C4-2B (cell line): ENCODE measurements at regions not wholly inside any gene's neighbourhood (a gene's known extent, or its start where the extent isn't known, plus 50 kb on each side); places are given as distances from the start of the nearest gene placed in this dataset.
A peak's percentile ranks its signal among the peaks of the same experiment; 100 is the strongest.

Source experiments
- H3K27ac ChIP-seq: fragments of 450-650 bp; 2 replicates; pipeline ENCODE4 v1.5.1; 2017
- ZFX ChIP-seq: fragments of 450-650 bp; IDR thresholded peaks from 2 replicates; pipeline ENCODE4 v1.6.1; 2017
- TF ChIP-seq, protein P1 (sequence below): fragments of 450-650 bp; conservative IDR thresholded peaks from 2 replicates; pipeline ENCODE4 v1.5.1; 2017; ENCODE audit warnings: mild to moderate bottlenecking

DNA sequence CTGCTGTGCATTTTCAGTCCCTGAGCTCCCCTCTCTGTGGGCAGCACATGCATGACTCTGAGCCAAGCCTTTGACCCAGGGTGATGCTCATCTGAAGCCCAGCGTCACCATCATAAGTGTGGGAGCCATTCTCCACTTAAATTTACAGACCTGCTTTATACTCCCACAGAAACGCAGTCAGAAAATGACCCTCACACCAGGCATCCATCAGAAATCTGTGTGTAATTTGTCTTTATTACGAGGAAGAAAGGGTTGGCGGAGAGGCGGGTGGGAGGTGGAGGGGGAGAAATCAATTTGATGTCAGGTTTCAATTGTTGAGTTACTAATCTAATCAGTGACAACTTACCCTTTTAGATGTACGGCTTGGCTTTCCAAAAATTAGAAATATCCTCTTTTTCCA lies 353.6 kb downstream of the MAFB start:
- no peak overlapping the region for H3K27ac ChIP-seq
- TF ChIP-seq ZFX, result no peak
- TF ChIP-seq, protein P1, sequence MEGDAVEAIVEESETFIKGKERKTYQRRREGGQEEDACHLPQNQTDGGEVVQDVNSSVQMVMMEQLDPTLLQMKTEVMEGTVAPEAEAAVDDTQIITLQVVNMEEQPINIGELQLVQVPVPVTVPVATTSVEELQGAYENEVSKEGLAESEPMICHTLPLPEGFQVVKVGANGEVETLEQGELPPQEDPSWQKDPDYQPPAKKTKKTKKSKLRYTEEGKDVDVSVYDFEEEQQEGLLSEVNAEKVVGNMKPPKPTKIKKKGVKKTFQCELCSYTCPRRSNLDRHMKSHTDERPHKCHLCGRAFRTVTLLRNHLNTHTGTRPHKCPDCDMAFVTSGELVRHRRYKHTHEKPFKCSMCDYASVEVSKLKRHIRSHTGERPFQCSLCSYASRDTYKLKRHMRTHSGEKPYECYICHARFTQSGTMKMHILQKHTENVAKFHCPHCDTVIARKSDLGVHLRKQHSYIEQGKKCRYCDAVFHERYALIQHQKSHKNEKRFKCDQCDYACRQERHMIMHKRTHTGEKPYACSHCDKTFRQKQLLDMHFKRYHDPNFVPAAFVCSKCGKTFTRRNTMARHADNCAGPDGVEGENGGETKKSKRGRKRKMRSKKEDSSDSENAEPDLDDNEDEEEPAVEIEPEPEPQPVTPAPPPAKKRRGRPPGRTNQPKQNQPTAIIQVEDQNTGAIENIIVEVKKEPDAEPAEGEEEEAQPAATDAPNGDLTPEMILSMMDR, result no peak

DNA sequence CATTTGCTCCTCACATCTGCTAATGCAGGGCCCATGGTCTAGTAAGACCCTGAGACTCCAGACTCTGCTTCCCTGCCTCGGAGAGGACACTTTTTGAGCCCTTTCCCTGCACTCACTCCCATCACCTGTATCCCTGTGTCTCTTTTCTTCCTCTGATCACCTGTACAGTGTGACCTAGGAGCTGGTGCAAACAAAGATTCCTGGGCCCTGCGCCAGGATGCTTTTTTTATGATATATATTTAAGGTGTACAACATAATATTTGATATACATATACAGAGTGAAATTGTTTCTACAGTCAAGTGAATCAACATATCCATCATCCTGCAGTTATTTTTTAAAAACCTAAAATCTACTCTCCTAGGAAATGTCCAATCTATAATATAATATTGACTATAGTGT lies 355.4 kb downstream of the MAFB start:
- H3K27ac ChIP-seq, result peak overlapping the region; percentile 16; the same call in 1 of the 2 replicates
- TF ChIP-seq, protein P1, result no peak
- no peak for TF ChIP-seq ZFX

DNA sequence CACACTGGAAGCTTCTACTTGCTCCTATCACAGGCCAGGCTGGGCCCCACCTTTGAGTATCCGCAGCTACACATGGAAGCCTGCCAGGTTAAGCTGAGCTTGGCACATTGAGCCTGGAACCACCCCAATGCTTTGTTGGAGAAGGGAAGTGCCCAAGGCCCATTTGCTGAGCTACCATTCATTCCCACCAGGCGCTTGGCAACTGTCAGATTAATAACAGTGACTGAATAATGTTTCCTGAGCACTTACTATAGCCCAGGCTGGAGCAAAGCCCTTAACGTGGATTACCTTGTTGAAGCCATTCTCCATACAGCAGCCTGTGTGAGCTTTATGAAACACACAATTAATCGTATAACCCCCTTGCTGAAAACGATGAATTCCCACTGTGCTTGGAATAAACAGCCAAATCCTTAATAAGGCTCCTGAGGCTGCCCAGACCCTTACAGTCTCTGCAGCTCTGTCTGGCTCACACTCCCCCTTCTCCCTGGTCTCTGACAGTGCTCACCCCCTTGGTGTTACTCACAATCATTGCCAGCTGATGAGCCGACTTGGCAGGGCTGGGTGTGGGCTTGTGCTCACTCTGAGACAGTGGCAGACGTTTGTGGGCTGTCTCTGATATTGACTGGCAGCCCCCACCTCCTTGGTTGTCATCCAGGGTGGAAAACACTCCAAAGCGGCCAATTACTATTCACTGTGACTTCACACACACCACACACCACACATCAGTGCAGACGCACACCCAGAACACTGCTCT lies 357.1 kb downstream of the MAFB start:
- no peak overlapping the region for H3K27ac ChIP-seq
- no peak for TF ChIP-seq ZFX
- TF ChIP-seq, protein P1, result no peak

DNA sequence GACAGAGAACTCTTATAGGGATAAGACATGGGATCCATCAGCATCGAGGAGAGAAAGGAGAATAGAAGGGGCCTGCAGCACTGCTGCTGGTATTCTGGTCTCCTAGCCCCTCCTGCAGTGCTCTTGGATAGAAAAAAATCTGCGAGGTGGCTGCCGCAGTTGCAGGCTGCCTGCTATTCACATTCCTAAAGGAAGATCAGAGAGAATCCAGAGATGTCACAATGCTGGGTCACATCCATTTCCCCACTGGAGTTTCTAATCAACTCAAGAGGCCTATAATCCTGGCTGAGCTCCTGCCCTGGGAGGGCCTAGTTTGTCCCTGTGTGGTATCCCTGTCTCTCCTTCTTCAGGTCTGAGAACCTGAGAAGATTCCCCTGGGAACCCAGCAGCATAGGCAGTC lies 357.8 kb downstream of the MAFB start:
- TF ChIP-seq ZFX, result no peak
- TF ChIP-seq, protein P1, result no peak
- no peak overlapping the region for H3K27ac ChIP-seq

DNA sequence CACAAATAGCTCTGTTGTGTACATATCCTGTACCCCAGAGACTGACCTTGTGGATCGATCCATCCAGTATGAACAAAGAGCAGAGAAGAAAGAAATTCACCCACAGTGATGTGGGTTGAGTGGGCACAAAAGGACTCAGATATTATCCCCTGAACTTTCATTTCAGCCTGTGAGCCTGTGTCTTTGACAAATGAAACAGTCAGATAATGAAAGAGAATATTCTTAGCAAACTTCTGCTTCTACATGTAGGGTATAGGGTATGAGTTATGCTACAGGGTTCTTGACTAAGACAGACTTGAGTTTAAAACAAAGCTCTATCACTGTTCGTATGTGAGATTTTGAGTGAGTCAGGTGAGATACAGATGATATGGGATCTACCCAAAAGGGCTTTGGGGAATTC lies 359.7 kb downstream of the MAFB start:
- TF ChIP-seq, protein P1, result no peak
- no peak for TF ChIP-seq ZFX
- no peak overlapping the region for H3K27ac ChIP-seq

DNA sequence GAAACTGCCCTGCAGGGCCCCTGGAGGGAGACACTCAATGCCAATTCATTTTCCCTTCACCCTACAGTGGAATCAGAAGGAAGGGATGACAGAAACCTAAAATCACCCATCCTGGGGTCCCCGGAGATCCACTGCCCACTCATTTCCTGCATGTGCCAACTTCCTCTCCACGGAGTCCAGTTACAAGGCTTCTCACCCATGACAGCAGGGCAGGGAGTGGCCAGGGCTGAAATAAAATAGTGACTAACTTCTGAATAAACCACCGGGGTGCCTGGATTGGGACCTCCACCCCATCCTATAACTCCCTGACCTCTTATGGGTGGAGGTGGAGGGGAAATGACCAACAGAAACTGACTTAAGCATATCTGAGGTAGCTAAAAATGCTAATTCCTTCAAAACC lies 362.3 kb downstream of the MAFB start:
- no peak overlapping the region for H3K27ac ChIP-seq
- TF ChIP-seq, protein P1, result no peak
- TF ChIP-seq ZFX, result no peak

DNA sequence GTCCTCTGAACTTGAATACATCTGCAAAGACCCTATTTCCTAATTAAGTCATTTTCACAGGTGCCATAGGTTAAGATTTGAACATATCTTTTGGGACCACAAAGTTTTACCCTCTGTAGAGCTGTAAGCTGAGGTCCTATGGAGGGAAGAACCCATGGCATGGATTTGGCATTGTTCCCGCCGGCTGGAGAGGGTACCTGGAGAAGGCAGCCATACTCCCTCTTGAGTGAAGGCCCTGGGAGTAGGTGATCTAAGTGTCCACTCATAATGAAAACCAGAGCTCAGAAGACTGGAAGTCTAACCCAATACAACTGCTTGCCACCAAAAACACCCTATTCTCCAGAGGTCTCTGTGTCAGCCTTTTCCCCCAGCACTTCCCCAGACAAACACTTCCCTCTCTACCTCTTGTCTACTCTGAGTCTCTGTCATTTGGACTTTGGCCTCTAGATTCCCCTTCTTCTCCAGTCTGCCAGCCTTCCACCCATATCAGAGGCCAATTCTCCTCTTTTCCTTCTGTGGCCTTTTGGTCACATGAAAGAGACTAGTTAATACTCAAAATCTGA lies 363.9 kb downstream of the MAFB start:
- TF ChIP-seq, protein P1, result no peak
- TF ChIP-seq ZFX, result no peak
- H3K27ac ChIP-seq, result no peak overlapping the region
